ENCODE measurements at regions not wholly inside any gene's neighbourhood (a gene's known extent, or its start where the extent isn't known, plus 50 kb on each side); places are given as distances from the start of the nearest gene placed in this dataset.

DNA sequence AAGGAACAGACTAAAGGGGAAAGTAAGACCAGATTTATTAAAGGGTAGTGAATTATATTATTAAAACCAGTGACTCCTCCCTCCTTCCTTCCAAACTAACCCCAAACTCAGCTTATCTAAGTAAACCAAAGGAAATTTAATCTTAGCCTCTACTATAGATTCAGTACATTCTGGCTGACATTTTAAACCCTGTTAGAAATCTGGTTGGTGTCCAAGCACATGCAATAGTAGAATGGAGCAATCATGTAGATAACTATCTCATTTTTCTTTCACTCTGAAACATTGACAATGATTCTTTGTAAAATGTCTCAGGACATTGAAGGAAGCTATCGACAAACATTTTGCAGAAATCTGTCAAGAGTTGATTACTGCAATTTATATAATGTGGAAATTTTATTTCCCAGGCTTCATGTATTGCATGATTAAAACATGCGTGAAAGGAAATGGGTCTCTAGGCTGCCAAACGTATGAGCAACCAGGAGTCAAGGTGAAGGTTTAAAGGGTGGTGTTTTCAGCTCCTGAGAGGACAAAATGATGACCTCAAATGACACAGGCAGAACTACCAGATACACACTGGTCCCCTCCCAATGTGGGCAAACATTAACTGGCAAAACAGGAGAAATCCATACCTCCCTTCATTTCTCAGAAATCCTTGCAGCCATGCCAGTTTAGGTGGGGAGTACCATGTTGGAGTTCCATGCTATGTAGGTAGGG lies 58.2 kb upstream of the RBM47 start:
- H3K4me2 ChIP-seq (ENCODE audit: low read depth, low read length): no peak overlapping the region
- FAIRE-seq: peak; percentile 21
- no peak overlapping the region for H3K27ac ChIP-seq (ENCODE audit: extremely low read length, insufficient read depth, low read length)
- no peak overlapping the region for H3K9ac ChIP-seq (ENCODE audit: insufficient read depth, low read depth, low read length)
- DNase-seq (ENCODE audit: low spot score): no peak
- H3K36me3 ChIP-seq (replicated peaks in 1 of 2; ENCODE audit: control insufficient read depth in 1 of 2, insufficient read depth in 2 of 2, low read length in 2 of 2): no peaks in the 10 kb centered on the region
- H4K20me1 ChIP-seq (ENCODE audit: insufficient read depth, low read length): no peaks in the 10 kb centered on the region
- no peaks in the 10 kb centered on the region for H3K9me3 ChIP-seq (ENCODE audit: low read length)
- POLR2A ChIA-PET: no interaction called here
- no TSS peak for BruUV-seq (replicated peaks)
- peaks cover 11% of the 10 kb centered on the region for H3K4me1 ChIP-seq (ENCODE audit: insufficient read depth, low read length)
- peak; percentile 49 for ATAC-seq
- intact Hi-C loops (cut with micrococcal nuclease; ENCODE audit: unreplicated experiment): no loop called here
- H3K4me3 ChIP-seq (replicated peaks in 1 of 3; ENCODE audit: insufficient read depth in 1 of 3, low read depth in 2 of 3, low read length in 3 of 3): no peak overlapping the region
- in situ Hi-C loops (cut with HindIII; ENCODE audit: extremely low pct_ligation_motif_present, low pct_unique_long_range_greater_than_20kb): no loop called here
- TF ChIP-seq PHF20 (CRISPR knock-in tag; IDR thresholded peaks at IDR 0.05) (no peak), RXRB (CRISPR knock-in tag; IDR thresholded peaks at IDR 0.05; ENCODE audit: borderline replicate concordance) (peak; percentile 55), ATF7 (IDR thresholded peaks at IDR 0.05) (no peak), ATF7 (CRISPR knock-in tag; IDR thresholded peaks at IDR 0.05) (no peak), BHLHE40 (IDR thresholded peaks at IDR 0.05; ENCODE audit: low read length) (no peak), SP2 (CRISPR knock-in tag; IDR thresholded peaks at IDR 0.05) (no peak), CEBPG (CRISPR knock-in tag; IDR thresholded peaks at IDR 0.05) (no peak), ZNF205 (CRISPR knock-in tag; IDR thresholded peaks at IDR 0.05) (no peak), ELF3 (CRISPR knock-in tag; IDR thresholded peaks at IDR 0.05) (no peak)
- TF ChIP-seq, protein P1, sequence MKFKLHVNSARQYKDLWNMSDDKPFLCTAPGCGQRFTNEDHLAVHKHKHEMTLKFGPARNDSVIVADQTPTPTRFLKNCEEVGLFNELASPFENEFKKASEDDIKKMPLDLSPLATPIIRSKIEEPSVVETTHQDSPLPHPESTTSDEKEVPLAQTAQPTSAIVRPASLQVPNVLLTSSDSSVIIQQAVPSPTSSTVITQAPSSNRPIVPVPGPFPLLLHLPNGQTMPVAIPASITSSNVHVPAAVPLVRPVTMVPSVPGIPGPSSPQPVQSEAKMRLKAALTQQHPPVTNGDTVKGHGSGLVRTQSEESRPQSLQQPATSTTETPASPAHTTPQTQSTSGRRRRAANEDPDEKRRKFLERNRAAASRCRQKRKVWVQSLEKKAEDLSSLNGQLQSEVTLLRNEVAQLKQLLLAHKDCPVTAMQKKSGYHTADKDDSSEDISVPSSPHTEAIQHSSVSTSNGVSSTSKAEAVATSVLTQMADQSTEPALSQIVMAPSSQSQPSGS (CRISPR knock-in tag; IDR thresholded peaks at IDR 0.05): no peak
- TF ChIP-seq, protein P2, sequence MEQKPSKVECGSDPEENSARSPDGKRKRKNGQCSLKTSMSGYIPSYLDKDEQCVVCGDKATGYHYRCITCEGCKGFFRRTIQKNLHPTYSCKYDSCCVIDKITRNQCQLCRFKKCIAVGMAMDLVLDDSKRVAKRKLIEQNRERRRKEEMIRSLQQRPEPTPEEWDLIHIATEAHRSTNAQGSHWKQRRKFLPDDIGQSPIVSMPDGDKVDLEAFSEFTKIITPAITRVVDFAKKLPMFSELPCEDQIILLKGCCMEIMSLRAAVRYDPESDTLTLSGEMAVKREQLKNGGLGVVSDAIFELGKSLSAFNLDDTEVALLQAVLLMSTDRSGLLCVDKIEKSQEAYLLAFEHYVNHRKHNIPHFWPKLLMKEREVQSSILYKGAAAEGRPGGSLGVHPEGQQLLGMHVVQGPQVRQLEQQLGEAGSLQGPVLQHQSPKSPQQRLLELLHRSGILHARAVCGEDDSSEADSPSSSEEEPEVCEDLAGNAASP (CRISPR knock-in tag; IDR thresholded peaks at IDR 0.05; ENCODE audit: borderline replicate concordance): peak; percentile 69; the same call in 1 of the 2 replicates
- 15% methylated on average over 3 of the region's 3 CpGs for whole genome bisulfite sequencing (ENCODE audit: low lambda C conversion rate)
- CTCF ChIA-PET (ENCODE audit: low intra/inter-chr PET ratio, low total read pairs): no interaction called here
- H3K79me2 ChIP-seq (ENCODE audit: insufficient read depth, low read length): no peaks in the 10 kb centered on the region
- H3K27me3 ChIP-seq (ENCODE audit: control insufficient read depth in 1 of 2, insufficient read depth in 2 of 2, low read length in 2 of 2): no peaks in the 10 kb centered on the region
- H2AFZ ChIP-seq (ENCODE audit: low read length): no peak overlapping the region
